ENCODE measurements at regions not wholly inside any gene's neighbourhood (a gene's known extent, or its start where the extent isn't known, plus 50 kb on each side); places are given as distances from the start of the nearest gene placed in this dataset.
"Not testable (repeated sequence)": the region's sequence is repeated elsewhere in the genome, so short reads cannot be mapped to it uniquely, and the experiment has no call there.

- FAIRE-seq: no peak
- DNase-seq (ENCODE audit: extremely low spot score, insufficient read length, low read depth): no peak
These were observed 255.3 kb downstream of the SH3BP4 start for GRCh38 chr2:235206980-235207579.

- FAIRE-seq (no peak), DNase-seq (ENCODE audit: extremely low spot score, insufficient read length, low read depth) (no peak)
These were observed 259.2 kb downstream of the SH3BP4 start for GRCh38 chr2:235211056-235211455.

- no peak for FAIRE-seq
- no peak for DNase-seq (ENCODE audit: extremely low spot score, insufficient read length, low read depth)
These were observed 260.8 kb downstream of the SH3BP4 start for GRCh38 chr2:235212501-235213158.

- FAIRE-seq: no peak
- no peak for DNase-seq (ENCODE audit: extremely low spot score, insufficient read length, low read depth)
These were observed 263.4 kb downstream of the SH3BP4 start for GRCh38 chr2:235215248-235215647.

- FAIRE-seq (no peak), DNase-seq (ENCODE audit: extremely low spot score, insufficient read length, low read depth) (no peak)
These were observed 265.1 kb downstream of the SH3BP4 start for GRCh38 chr2:235216901-235217300.

- no peak for DNase-seq (ENCODE audit: extremely low spot score, insufficient read length, low read depth)
These were observed 266.0 kb downstream of the SH3BP4 start for GRCh38 chr2:235217846-235218245.

GRCh38 chr2:235218486-235218907 lies 266.7 kb downstream of the SH3BP4 start:
- FAIRE-seq: no peak
- DNase-seq (ENCODE audit: extremely low spot score, insufficient read length, low read depth): no peak

More at GRCh38 chr2:235217846-235218245, 266.0 kb downstream of the SH3BP4 start:
- no peak for FAIRE-seq

- no peak for FAIRE-seq
These were observed 267.2 kb downstream of the SH3BP4 start for GRCh38 chr2:235219048-235219447.

GRCh38 chr2:235220331-235220730 lies 268.5 kb downstream of the SH3BP4 start:
- DNase-seq (ENCODE audit: extremely low spot score, insufficient read length, low read depth): no peak
- FAIRE-seq: no peak

More at GRCh38 chr2:235219048-235219447, 267.2 kb downstream of the SH3BP4 start:
- DNase-seq (ENCODE audit: extremely low spot score, insufficient read length, low read depth): no peak

- FAIRE-seq (no peak), DNase-seq (ENCODE audit: extremely low spot score, insufficient read length, low read depth) (no peak)
These were observed 270.8 kb upstream of the AGAP1 start for GRCh38 chr2:235223011-235223410.

GRCh38 chr2:235224410-235224809 lies 269.4 kb upstream of the AGAP1 start:
- FAIRE-seq (no peak), DNase-seq (ENCODE audit: extremely low spot score, insufficient read length, low read depth) (no peak)

GRCh38 chr2:235225261-235225660 lies 268.6 kb upstream of the AGAP1 start:
- no peak for FAIRE-seq
- no peak for DNase-seq (ENCODE audit: extremely low spot score, insufficient read length, low read depth)

GRCh38 chr2:235227590-235227989 lies 266.3 kb upstream of the AGAP1 start:
- FAIRE-seq: no peak
- no peak for DNase-seq (ENCODE audit: extremely low spot score, insufficient read length, low read depth)

GRCh38 chr2:235228422-235228821 lies 265.4 kb upstream of the AGAP1 start:
- not testable (repeated sequence) for DNase-seq (ENCODE audit: extremely low spot score, insufficient read length, low read depth); FAIRE-seq

- FAIRE-seq: no peak
- no peak for DNase-seq (ENCODE audit: extremely low spot score, insufficient read length, low read depth)
These were observed 264.6 kb upstream of the AGAP1 start for GRCh38 chr2:235229236-235229635.

- no peak for FAIRE-seq
- DNase-seq (ENCODE audit: extremely low spot score, insufficient read length, low read depth): no peak
These were observed 262.8 kb upstream of the AGAP1 start for GRCh38 chr2:235230821-235231601.

GRCh38 chr2:235232449-235233433 lies 261.1 kb upstream of the AGAP1 start:
- no peak for FAIRE-seq

GRCh38 chr2:235234736-235235135 lies 259.1 kb upstream of the AGAP1 start:
- no peak for DNase-seq (ENCODE audit: extremely low spot score, insufficient read length, low read depth)
- no peak for FAIRE-seq

More at GRCh38 chr2:235232449-235233433, 261.1 kb upstream of the AGAP1 start:
- no peak for DNase-seq (ENCODE audit: extremely low spot score, insufficient read length, low read depth)

GRCh38 chr2:235235977-235236767 lies 257.7 kb upstream of the AGAP1 start:
- DNase-seq (ENCODE audit: extremely low spot score, insufficient read length, low read depth) (no peak), FAIRE-seq (no peak)
